Cardiac fibroblast (primary cell): ENCODE measurements at regions not wholly inside any gene's neighbourhood (a gene's known extent, or its start where the extent isn't known, plus 50 kb on each side); places are given as distances from the start of the nearest gene placed in this dataset.
"Not testable (repeated sequence)": the region's sequence is repeated elsewhere in the genome, so short reads cannot be mapped to it uniquely, and the experiment has no call there.

ENCODE experiments used
- DNase-seq, 2 donors: peaks; one replicate each; pipeline versions ENCODE4 v3.0.0 to v3.0.0-alpha.2; 2010; ENCODE audit warnings: low read depth in 2 of 2
- H3K4me3 ChIP-seq, 2 donors: replicated peaks in 1 of 2; 1 replicate in 1 of 2; 2 replicates in 1 of 2; pipeline ENCODE4 v1.5.1; 2011; ENCODE audit warnings: low read depth in 2 of 2, low read length in 2 of 2, mild to moderate bottlenecking in 2 of 2, moderate library complexity in 1 of 2
- CTCF ChIP-seq: IDR thresholded peaks from one replicate; pipeline ENCODE4 v1.5.1; 2011; ENCODE audit warnings: low read depth, mild to moderate bottlenecking, low read length, inconsistent platforms

GRCh38 chr14:45811155-45811554 is 558.2 kb upstream of the MIS18BP1 start:
- no peak for TF ChIP-seq CTCF
- no peak for DNase-seq
- H3K4me3 ChIP-seq = no peak overlapping the region

- DNase-seq = no peak
- H3K4me3 ChIP-seq = no peak overlapping the region
- TF ChIP-seq CTCF = no peak
These were observed 557.3 kb upstream of the MIS18BP1 start for GRCh38 chr14:45810152-45810872.

GRCh38 chr14:45807178-45807899 is 554.3 kb upstream of the MIS18BP1 start:
- no peak overlapping the region for H3K4me3 ChIP-seq
- no peak for DNase-seq
- no peak for TF ChIP-seq CTCF

GRCh38 chr14:45799511-45799910 is 546.5 kb upstream of the MIS18BP1 start:
- DNase-seq = no peak
- H3K4me3 ChIP-seq = no peak overlapping the region
- TF ChIP-seq CTCF = no peak

GRCh38 chr14:45798659-45799058 is 545.7 kb upstream of the MIS18BP1 start:
- DNase-seq = no peak
- no peak for TF ChIP-seq CTCF

GRCh38 chr14:45796006-45796405 is 543.0 kb upstream of the MIS18BP1 start:
- DNase-seq, H3K4me3 ChIP-seq: not testable (repeated sequence)

More at GRCh38 chr14:45798659-45799058, 545.7 kb upstream of the MIS18BP1 start:
- no peak overlapping the region for H3K4me3 ChIP-seq

- H3K4me3 ChIP-seq = no peak overlapping the region
- no peak for TF ChIP-seq CTCF
- no peak for DNase-seq
These were observed 540.1 kb upstream of the MIS18BP1 start for GRCh38 chr14:45793081-45793480.
